GM21737 (cell line): ENCODE measurements at regions not wholly inside any gene's neighbourhood (a gene's known extent, or its start where the extent isn't known, plus 50 kb on each side); places are given as distances from the start of the nearest gene placed in this dataset.
"Not testable (repeated sequence)": the region's sequence is repeated elsewhere in the genome, so short reads cannot be mapped to it uniquely, and the experiment has no call there.

ENCODE experiments used
- ATAC-seq: cut with Tn5 transposase; IDR thresholded peaks from one replicate; pipeline ENCODE4 v1.9.1; 2021; ENCODE audit warnings: mild to moderate bottlenecking, moderate library complexity; ENCODE audit not compliant: unreplicated experiment

DNA sequence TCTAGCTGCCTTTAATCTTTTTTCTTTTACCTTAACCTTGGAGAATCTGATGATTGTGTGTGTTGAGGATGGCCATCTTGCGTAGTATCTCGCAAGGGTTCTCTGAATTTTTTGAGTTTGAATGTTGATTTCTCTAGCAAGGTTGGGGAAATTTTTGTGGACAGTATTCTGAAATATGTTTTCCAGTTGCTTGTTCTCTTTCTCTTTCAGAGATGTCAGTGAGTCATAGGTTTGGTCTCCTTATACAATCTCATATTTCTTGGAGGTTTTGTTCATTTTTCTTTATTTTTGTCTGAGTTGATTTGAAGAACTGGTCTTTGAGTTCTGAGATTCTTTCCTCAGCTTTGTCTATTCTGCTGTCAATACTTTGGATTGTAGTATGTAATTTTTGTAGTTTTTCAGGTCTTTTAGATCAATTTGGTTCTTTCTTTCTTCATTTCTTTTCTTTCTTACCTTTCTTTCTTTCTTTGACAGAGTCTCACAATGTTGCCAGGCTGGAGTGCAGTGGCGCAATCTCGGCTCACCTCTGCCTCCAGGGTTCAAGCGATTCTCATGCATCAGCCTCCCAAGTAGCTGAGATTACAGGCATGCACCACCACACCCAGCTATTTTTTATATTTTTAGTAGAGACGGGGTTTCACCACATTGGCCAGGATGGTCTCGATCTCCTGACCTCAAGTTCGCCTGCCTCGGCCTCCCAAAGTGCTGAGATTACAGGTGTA is 366.4 kb upstream of the RASGRP1 start:
- ATAC-seq: no peak

DNA sequence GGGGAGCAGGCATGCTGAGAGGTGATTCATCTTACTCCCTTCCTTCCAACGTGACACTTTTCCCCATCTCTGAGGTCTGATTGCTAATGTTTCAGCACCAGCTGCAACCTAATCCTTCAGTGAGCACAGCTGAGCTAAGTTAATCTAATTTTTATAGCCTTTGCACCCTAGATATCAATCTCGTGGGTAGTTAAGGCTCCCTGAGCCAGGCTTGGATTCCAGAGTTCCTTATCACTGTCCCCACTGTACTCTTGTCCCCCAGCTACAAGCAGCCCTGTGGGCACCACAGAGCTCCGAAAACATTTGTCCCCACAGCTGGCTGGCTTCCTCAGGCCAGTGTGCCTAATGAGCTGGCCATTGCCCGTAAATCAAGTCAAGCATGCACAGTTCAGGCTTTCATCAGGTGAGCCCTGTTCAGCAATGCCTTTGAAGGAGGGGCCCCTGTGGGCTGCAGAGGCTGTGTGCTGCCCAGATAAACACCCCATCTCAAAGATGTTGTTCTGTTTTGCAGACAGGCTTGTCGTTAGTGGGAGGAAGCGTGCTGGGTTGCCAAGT is 376.9 kb upstream of the RASGRP1 start:
- ATAC-seq: no peak

DNA sequence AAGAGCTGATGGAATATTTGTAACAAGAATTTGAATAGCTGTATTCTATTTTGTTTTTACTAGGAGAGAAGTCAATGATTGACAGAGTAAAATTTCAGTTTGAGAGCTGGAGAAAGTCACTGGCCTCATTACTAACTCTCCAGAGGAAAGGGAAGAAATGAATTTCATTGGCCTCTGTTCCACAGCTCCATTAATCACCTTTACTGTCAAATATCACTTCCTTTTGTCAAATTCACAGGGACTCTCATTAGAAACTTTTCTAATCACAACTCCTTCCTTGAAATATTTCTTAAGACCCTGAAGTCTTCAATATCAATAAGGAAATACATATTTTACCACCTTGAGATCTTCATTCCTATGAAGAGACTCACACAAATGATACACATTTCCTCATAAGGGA is 379.9 kb upstream of the RASGRP1 start:
- ATAC-seq: no peak

GRCh38 chr15:38945551-38946298 is 381.1 kb upstream of the RASGRP1 start:
- ATAC-seq: no peak

GRCh38 chr15:38954090-38954489 is 389.5 kb upstream of the RASGRP1 start:
- no peak for ATAC-seq

GRCh38 chr15:38961456-38961855 is 396.8 kb upstream of the RASGRP1 start:
- no peak for ATAC-seq

DNA sequence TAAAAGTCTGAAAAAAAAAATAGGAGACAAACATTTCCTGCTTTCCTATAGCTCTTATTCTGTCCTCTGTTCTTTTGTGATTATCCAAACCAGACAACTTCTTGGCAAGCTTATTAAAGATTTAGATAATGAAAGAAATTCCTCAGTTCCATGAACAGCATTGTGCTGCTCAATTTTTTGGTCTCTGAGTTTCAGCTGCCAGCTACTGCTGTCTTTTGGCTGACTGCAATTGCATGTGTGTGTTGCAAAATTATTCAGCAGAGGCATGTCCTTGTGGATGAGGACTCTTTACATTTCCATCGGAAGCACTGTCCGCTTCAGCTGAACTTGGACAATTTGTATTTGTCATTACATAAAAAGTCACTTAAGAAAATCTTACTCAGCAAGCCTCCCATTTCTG is 397.3 kb upstream of the RASGRP1 start:
- no peak for ATAC-seq

DNA sequence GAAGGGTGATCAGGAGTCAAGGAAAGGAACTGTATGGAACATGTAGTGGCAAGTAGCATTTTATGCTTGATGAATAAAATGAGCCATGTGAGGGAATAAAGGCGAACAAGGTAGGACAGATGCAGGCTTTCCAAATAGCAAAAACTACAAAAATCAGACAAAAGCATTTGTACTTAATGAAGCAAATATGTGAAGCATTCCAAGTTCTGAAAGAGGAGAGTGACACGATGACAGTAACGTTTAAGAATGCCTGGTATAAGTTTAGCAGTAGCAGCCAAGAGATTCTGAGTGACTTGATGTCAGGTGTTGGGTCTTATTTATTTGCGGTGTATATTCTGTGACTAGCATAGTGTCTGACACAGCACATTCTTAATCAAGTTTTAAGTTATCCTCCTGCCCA is 408.2 kb upstream of the RASGRP1 start:
- no peak for ATAC-seq

- ATAC-seq: no peak
These were observed 410.8 kb upstream of the RASGRP1 start for GRCh38 chr15:38975282-38975990.

DNA sequence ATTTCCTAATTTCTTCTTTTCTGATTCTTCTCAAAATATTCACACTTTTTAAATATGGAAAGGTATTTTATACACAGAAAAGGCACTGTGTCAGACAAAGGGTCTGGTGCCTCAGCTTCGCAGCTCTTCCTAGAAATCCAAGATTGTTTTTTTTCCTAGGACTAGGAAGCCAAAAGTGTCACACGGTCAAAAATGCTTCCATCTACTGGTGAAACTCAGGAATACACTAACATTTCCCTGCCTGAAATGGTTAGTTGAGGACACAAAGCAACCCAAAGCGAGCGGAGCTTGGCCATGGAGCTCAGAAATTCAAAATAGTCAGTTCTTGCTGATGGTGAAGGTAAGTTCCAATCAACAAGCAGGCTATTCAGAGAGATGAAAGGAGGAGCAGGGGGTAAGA is 426.5 kb upstream of the RASGRP1 start:
- ATAC-seq: no peak

DNA sequence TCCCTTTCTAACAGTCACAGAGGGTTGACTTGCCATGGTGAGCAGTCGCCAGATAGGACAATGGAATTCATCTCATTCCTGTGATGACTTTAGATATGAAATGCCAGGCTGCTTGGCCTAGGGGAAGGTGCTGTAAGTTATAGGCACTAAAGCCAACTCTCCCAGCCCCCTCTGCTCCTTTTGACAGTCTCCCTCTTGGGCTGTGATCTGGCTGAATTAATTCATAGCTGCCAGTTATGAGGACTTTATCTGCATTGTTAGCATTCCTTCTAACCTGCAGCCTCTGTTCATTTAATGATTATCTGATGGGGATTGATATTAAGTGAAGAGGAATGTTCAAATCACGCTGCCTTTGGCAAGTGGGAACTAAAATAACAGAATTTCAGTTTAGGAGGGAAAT is 427.1 kb upstream of the RASGRP1 start:
- ATAC-seq: no peak

GRCh38 chr15:38992506-38992905 is 427.9 kb upstream of the RASGRP1 start:
- ATAC-seq: no peak

GRCh38 chr15:38992930-38993329 is 428.3 kb upstream of the RASGRP1 start:
- no peak for ATAC-seq

- ATAC-seq: no peak
These were observed 429.7 kb upstream of the RASGRP1 start for GRCh38 chr15:38994310-38994709.

- no peak for ATAC-seq
These were observed 431.6 kb upstream of the RASGRP1 start for GRCh38 chr15:38996111-38996631.

DNA sequence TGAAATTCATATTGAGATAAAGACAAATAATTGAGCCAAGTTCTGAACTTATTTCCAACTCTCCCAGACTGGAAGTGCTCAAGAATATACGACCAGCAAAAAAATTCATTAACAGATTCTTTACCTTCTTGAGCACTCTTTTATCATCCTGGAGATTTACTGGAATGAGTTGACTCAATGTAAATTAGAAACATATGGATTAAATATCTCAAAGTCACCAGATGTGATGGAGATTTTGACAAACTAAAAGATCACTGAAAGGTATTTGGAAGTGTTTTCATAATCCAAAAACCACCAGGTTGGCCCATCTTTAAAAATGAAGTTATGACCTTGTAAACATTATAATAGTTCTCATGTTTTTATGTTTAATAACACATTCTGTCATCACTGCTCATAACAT is 433.2 kb upstream of the RASGRP1 start:
- no peak for ATAC-seq

- ATAC-seq: no peak
These were observed 435.6 kb upstream of the RASGRP1 start for GRCh38 chr15:39000008-39000734.

GRCh38 chr15:39009740-39010139 is 445.1 kb upstream of the RASGRP1 start:
- ATAC-seq: no peak

- not testable (repeated sequence) for ATAC-seq
These were observed 446.5 kb upstream of the RASGRP1 start for GRCh38 chr15:39011066-39011465.

DNA sequence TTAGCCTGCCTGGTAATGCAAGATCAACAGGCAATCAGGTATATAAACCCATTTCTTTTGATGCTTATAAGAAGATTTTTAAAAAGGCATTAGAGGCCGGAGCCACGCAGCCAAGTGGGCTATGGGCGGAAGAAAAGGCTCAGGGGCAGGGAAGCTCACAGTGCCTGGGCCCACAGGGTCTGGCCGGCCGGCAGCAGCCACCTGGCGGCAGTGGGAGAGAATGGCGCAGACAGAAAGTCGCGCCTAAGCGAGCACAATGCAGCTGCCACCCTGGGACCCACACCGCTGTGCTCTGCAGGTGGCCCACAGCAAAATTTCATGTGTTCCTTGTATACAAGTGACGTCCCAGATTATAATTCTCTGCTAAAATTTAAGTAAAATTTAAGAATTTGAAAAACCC is 448.6 kb upstream of the RASGRP1 start:
- no peak for ATAC-seq

DNA sequence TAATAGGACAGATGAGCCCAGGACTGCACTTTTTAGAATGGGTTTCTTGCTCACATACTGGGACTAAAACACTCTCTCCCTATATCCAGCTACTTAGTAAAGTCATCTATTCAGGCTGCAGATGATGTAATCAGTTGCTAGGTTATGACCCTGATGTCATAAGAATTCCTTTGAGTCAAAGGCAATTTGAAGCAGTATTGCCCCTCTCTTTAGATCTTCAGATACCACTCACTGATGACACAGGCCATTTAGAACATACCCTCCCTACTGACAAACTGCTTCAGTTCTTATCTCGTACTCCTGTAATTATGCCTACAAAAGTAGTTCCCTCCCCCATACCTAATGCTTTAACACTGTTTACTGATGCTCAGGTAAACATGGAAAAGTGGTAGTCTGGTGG is 450.1 kb upstream of the RASGRP1 start:
- ATAC-seq: no peak
